GM23338 (cell line): ENCODE measurements at regions not wholly inside any gene's neighbourhood (a gene's known extent, or its start where the extent isn't known, plus 50 kb on each side); places are given as distances from the start of the nearest gene placed in this dataset.

ENCODE experiments used
- ATAC-seq: fragments of 200-7000 bp; cut with Tn5 transposase; 3 replicates; pipeline ENCODE4 v1.9.1; 2020
- DNase-seq: peaks from one replicate; pipeline ENCODE4 v3.0.0-alpha.2; 2015; ENCODE audit warnings: low spot score
- H2AFZ ChIP-seq: fragments of 200-600 bp; sonication (generic); 2 replicates; pipeline ENCODE4 v1.8.0; 2016; ENCODE audit warnings: antibody characterized with exemption, mild to moderate bottlenecking, moderate library complexity
- H3F3A ChIP-seq: fragments of 200-600 bp; sonication (generic); replicated peaks from 2 replicates; pipeline ENCODE4 v1.8.0; 2017; ENCODE audit warnings: antibody characterized with exemption, mixed run types, low read depth
- H3K27ac ChIP-seq: fragments of 200-600 bp; sonication (generic); 2 replicates; pipeline ENCODE4 v1.6.1; 2016; ENCODE audit warnings: low read depth
- H3K27me3 ChIP-seq: fragments of 200-600 bp; sonication (generic); 2 replicates; pipeline ENCODE4 v1.8.0; 2016; ENCODE audit warnings: mild to moderate bottlenecking, mixed run types, moderate library complexity; ENCODE audit not compliant: insufficient read depth
- H3K36me3 ChIP-seq: fragments of 200-600 bp; sonication (generic); 2 replicates; pipeline ENCODE4 v1.8.0; 2016; ENCODE audit warnings: mild to moderate bottlenecking; ENCODE audit not compliant: insufficient read depth
- H3K4me1 ChIP-seq: fragments of 200-600 bp; sonication (generic); 2 replicates; pipeline ENCODE4 v1.8.0; 2016; ENCODE audit warnings: mild to moderate bottlenecking, moderate library complexity; ENCODE audit not compliant: insufficient read depth
- H3K4me2 ChIP-seq: fragments of 200-600 bp; sonication (generic); 2 replicates; pipeline ENCODE4 v1.7.1; 2017; ENCODE audit warnings: mixed run types
- H3K4me3 ChIP-seq: fragments of 200-600 bp; sonication (generic); 2 replicates; pipeline ENCODE4 v1.6.1; 2016; ENCODE audit warnings: mixed run types
- H3K79me2 ChIP-seq: fragments of 200-600 bp; sonication (generic); replicated peaks from 2 replicates; pipeline ENCODE4 v1.8.0; 2017; ENCODE audit warnings: mild to moderate bottlenecking; ENCODE audit not compliant: insufficient read depth
- H3K9me2 ChIP-seq: fragments of 200-600 bp; sonication (generic); 2 replicates; pipeline ENCODE4 v1.8.0; 2017; ENCODE audit not compliant: insufficient read depth
- H4K20me1 ChIP-seq: fragments of 200-600 bp; sonication (generic); replicated peaks from 2 replicates; pipeline ENCODE4 v1.8.0; 2017; ENCODE audit warnings: mild to moderate bottlenecking; ENCODE audit not compliant: insufficient read depth
- H3K27ac Mint-ChIP-seq: 2 replicates; pipeline ENCODE4 v1.8.0; 2020; ENCODE audit warnings: inconsistent platforms, mild to moderate bottlenecking, moderate library complexity, mixed read lengths
- H3K27me3 Mint-ChIP-seq: 3 replicates; pipeline ENCODE4 v1.8.0; 2022; ENCODE audit warnings: low read depth, mild to moderate bottlenecking, moderate library complexity, mixed read lengths, inconsistent platforms; ENCODE audit not compliant: insufficient read depth, poor library complexity
- H3K36me3 Mint-ChIP-seq: 3 replicates; pipeline ENCODE4 v1.8.0; 2021; ENCODE audit warnings: low read depth, mild to moderate bottlenecking, inconsistent platforms, moderate library complexity, mixed read lengths
- H3K4me1 Mint-ChIP-seq: 3 replicates; pipeline ENCODE4 v1.8.0; 2020; ENCODE audit warnings: mild to moderate bottlenecking, inconsistent platforms, mixed read lengths
- H3K4me3 Mint-ChIP-seq: 3 replicates; pipeline ENCODE4 v1.8.0; 2021; ENCODE audit warnings: moderate library complexity, mild to moderate bottlenecking, inconsistent platforms, mixed read lengths
- H3K9me3 Mint-ChIP-seq: 3 replicates; pipeline ENCODE4 v1.8.0; 2020; ENCODE audit warnings: moderate library complexity, mild to moderate bottlenecking, inconsistent platforms, mixed read lengths
- CREB1 ChIP-seq: fragments of 250-450 bp; sonication (Bioruptor Pico); IDR thresholded peaks from 2 replicates; pipeline ENCODE4 v1.5.0; 2020; ENCODE audit warnings: low read depth, mild to moderate bottlenecking, moderate library complexity
- EZH2phosphoT487 ChIP-seq: fragments of 200-600 bp; sonication (generic); IDR thresholded peaks from one replicate; pipeline ENCODE4 v1.8.1; 2018; ENCODE audit warnings: antibody characterized with exemption; ENCODE audit not compliant: unreplicated experiment
- JUNB ChIP-seq: IDR thresholded peaks from one replicate; pipeline ENCODE4 v1.6.1; 2016; ENCODE audit warnings: antibody characterized with exemption; ENCODE audit not compliant: unreplicated experiment
- NANOG ChIP-seq: IDR thresholded peaks from 2 replicates; pipeline ENCODE4 v1.6.1; 2016; ENCODE audit warnings: antibody characterized with exemption, borderline replicate concordance
- POLR2AphosphoS5 ChIP-seq: IDR thresholded peaks from 2 replicates; pipeline ENCODE4 v1.6.1; 2016; ENCODE audit warnings: antibody characterized with exemption, low read depth
- STAT1 ChIP-seq: IDR thresholded peaks from one replicate; pipeline ENCODE4 v1.6.1; 2016; ENCODE audit warnings: antibody characterized with exemption; ENCODE audit not compliant: unreplicated experiment
- ZNF331 ChIP-seq: fragments of 250-450 bp; sonication (Bioruptor Pico); IDR thresholded peaks from 2 replicates; pipeline ENCODE4 v1.5.0; 2020; ENCODE audit warnings: low read depth, mild to moderate bottlenecking, moderate library complexity
- TF ChIP-seq, protein P1 (sequence below), 2 experiments: fragments of 200-600 bp in 1 of 2; sonication (generic) in 1 of 2; conservative IDR thresholded peaks; 2 replicates each; pipeline versions ENCODE4 v1.5.1 to v1.6.1; 2016 to 2017; ENCODE audit warnings: antibody characterized with exemption in 2 of 2, low read depth in 2 of 2, mild to moderate bottlenecking in 2 of 2, moderate library complexity in 1 of 2
- TF ChIP-seq, protein P2 (sequence below): IDR thresholded peaks from 2 replicates; pipeline ENCODE4 v1.6.1; 2016; ENCODE audit warnings: antibody characterized with exemption
- TF ChIP-seq, protein P3 (sequence below): fragments of 250-450 bp; sonication (Bioruptor Pico); IDR thresholded peaks from 2 replicates; pipeline ENCODE4 v1.5.0; 2020; ENCODE audit warnings: mild to moderate bottlenecking, moderate library complexity
- TF ChIP-seq, protein P4 (sequence below): IDR thresholded peaks from one replicate; pipeline ENCODE4 v1.6.1; 2018; ENCODE audit warnings: antibody characterized with exemption; ENCODE audit not compliant: unreplicated experiment

DNA sequence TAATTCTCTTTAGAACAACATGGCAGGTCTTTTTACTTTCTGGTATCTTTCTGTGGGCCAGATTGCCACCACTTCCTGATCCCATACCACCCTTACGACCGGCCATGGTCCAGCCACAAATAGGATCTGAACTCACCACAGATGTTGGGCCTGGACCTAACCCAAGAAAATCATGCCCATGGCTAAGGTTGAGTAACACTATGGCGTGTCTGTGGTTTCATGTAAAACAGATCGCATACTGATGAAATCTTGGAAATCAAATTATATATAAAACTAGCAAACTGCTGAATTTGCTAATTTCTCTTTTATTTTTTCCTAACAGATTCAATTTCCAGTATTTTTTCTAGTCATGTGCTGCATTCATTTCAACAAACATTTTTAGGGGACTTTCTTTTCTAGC lies 77.2 kb downstream of the CH25H start (continued):
- TF ChIP-seq NANOG, result no peak
- TF ChIP-seq POLR2AphosphoS5, result no peak
- no peak for TF ChIP-seq CREB1
- TF ChIP-seq, protein P1, sequence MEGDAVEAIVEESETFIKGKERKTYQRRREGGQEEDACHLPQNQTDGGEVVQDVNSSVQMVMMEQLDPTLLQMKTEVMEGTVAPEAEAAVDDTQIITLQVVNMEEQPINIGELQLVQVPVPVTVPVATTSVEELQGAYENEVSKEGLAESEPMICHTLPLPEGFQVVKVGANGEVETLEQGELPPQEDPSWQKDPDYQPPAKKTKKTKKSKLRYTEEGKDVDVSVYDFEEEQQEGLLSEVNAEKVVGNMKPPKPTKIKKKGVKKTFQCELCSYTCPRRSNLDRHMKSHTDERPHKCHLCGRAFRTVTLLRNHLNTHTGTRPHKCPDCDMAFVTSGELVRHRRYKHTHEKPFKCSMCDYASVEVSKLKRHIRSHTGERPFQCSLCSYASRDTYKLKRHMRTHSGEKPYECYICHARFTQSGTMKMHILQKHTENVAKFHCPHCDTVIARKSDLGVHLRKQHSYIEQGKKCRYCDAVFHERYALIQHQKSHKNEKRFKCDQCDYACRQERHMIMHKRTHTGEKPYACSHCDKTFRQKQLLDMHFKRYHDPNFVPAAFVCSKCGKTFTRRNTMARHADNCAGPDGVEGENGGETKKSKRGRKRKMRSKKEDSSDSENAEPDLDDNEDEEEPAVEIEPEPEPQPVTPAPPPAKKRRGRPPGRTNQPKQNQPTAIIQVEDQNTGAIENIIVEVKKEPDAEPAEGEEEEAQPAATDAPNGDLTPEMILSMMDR (conservative IDR thresholded peaks at IDR 0.05; ENCODE audit: low read depth in 2 of 2), result no peak
- no peak for TF ChIP-seq STAT1
- TF ChIP-seq, protein P2, sequence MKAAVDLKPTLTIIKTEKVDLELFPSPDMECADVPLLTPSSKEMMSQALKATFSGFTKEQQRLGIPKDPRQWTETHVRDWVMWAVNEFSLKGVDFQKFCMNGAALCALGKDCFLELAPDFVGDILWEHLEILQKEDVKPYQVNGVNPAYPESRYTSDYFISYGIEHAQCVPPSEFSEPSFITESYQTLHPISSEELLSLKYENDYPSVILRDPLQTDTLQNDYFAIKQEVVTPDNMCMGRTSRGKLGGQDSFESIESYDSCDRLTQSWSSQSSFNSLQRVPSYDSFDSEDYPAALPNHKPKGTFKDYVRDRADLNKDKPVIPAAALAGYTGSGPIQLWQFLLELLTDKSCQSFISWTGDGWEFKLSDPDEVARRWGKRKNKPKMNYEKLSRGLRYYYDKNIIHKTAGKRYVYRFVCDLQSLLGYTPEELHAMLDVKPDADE, result no peak
- TF ChIP-seq JUNB, result no peak
- no peak for TF ChIP-seq ZNF331 (CRISPR knock-in tag)

DNA sequence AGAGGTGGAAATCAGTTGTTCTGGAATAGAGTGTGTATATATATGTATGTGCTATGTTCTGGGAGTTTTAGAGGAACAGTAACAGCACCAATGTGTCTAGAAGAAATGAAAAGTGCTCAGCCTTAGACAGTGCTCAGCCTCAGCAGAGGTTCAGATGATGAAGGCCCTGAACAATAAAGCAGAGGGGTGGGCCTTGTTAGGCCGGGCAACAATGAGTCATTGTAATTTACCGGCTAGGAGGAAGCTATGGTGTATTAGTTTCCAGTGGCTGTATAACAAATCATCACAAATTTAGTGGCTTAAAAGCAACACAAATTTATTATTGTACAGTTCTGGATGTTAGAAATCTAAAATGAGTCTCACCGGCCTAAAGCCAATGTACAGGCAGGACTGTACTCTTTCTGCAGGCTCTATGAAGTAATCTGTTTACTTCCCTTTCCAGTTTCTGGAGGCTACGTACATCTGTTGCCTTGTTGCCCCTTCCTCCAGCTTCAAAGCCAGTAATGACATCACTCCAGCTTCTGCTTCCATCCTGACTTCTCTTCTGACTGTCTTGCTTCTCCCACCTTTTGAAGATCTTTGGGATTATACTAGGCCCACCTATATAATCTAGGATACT lies 84.6 kb downstream of the CH25H start:
- Histone ChIP-seq H2AFZ (no peak overlapping the region), H3F3A (no peaks in the 10 kb centered on the region), H3K27me3 (no peaks in the 10 kb centered on the region), H3K4me2 (no peak overlapping the region), H3K79me2 (no peaks in the 10 kb centered on the region), H3K36me3 (no peaks in the 10 kb centered on the region), H4K20me1 (no peaks in the 10 kb centered on the region), H3K27ac (no peak overlapping the region), H3K4me1 (no peaks in the 10 kb centered on the region), H3K4me3 (no peak overlapping the region), H3K9me2 (no peaks in the 10 kb centered on the region; the same call in 1 of the 2 replicates)
- H3K4me1 Mint-ChIP-seq, result no peaks in the 10 kb centered on the region
- DNase-seq, result no peak
- no peaks in the 10 kb centered on the region for H3K36me3 Mint-ChIP-seq
- no peaks in the 10 kb centered on the region for H3K9me3 Mint-ChIP-seq
- no peak for ATAC-seq
- H3K4me3 Mint-ChIP-seq, result no peak overlapping the region
- no peaks in the 10 kb centered on the region for H3K27me3 Mint-ChIP-seq
- no peak overlapping the region for H3K27ac Mint-ChIP-seq
- TF ChIP-seq EZH2phosphoT487 (no peak), NANOG (no peak), JUNB (no peak), ZNF331 (CRISPR knock-in tag) (no peak)
- TF ChIP-seq, protein P2, result no peak
- TF ChIP-seq, protein P3, sequence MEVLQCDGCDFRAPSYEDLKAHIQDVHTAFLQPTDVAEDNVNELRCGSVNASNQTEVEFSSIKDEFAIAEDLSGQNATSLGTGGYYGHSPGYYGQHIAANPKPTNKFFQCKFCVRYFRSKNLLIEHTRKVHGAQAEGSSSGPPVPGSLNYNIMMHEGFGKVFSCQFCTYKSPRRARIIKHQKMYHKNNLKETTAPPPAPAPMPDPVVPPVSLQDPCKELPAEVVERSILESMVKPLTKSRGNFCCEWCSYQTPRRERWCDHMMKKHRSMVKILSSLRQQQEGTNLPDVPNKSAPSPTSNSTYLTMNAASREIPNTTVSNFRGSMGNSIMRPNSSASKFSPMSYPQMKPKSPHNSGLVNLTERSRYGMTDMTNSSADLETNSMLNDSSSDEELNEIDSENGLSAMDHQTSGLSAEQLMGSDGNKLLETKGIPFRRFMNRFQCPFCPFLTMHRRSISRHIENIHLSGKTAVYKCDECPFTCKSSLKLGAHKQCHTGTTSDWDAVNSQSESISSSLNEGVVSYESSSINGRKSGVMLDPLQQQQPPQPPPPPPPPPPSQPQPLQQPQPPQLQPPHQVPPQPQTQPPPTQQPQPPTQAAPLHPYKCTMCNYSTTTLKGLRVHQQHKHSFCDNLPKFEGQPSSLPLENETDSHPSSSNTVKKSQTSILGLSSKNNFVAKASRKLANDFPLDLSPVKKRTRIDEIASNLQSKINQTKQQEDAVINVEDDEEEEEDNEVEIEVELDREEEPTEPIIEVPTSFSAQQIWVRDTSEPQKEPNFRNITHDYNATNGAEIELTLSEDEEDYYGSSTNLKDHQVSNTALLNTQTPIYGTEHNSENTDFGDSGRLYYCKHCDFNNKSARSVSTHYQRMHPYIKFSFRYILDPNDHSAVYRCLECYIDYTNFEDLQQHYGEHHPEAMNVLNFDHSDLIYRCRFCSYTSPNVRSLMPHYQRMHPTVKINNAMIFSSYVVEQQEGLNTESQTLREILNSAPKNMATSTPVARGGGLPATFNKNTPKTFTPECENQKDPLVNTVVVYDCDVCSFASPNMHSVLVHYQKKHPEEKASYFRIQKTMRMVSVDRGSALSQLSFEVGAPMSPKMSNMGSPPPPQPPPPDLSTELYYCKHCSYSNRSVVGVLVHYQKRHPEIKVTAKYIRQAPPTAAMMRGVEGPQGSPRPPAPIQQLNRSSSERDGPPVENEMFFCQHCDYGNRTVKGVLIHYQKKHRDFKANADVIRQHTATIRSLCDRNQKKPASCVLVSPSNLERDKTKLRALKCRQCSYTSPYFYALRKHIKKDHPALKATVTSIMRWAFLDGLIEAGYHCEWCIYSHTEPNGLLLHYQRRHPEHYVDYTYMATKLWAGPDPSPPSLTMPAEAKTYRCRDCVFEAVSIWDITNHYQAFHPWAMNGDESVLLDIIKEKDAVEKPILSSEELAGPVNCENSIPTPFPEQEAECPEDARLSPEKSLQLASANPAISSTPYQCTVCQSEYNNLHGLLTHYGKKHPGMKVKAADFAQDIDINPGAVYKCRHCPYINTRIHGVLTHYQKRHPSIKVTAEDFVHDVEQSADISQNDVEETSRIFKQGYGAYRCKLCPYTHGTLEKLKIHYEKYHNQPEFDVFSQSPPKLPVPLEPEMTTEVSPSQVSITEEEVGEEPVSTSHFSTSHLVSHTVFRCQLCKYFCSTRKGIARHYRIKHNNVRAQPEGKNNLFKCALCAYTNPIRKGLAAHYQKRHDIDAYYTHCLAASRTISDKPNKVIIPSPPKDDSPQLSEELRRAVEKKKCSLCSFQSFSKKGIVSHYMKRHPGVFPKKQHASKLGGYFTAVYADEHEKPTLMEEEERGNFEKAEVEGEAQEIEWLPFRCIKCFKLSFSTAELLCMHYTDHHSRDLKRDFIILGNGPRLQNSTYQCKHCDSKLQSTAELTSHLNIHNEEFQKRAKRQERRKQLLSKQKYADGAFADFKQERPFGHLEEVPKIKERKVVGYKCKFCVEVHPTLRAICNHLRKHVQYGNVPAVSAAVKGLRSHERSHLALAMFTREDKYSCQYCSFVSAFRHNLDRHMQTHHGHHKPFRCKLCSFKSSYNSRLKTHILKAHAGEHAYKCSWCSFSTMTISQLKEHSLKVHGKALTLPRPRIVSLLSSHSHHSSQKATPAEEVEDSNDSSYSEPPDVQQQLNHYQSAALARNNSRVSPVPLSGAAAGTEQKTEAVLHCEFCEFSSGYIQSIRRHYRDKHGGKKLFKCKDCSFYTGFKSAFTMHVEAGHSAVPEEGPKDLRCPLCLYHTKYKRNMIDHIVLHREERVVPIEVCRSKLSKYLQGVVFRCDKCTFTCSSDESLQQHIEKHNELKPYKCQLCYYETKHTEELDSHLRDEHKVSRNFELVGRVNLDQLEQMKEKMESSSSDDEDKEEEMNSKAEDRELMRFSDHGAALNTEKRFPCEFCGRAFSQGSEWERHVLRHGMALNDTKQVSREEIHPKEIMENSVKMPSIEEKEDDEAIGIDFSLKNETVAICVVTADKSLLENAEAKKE, result no peak
- TF ChIP-seq, protein P4, sequence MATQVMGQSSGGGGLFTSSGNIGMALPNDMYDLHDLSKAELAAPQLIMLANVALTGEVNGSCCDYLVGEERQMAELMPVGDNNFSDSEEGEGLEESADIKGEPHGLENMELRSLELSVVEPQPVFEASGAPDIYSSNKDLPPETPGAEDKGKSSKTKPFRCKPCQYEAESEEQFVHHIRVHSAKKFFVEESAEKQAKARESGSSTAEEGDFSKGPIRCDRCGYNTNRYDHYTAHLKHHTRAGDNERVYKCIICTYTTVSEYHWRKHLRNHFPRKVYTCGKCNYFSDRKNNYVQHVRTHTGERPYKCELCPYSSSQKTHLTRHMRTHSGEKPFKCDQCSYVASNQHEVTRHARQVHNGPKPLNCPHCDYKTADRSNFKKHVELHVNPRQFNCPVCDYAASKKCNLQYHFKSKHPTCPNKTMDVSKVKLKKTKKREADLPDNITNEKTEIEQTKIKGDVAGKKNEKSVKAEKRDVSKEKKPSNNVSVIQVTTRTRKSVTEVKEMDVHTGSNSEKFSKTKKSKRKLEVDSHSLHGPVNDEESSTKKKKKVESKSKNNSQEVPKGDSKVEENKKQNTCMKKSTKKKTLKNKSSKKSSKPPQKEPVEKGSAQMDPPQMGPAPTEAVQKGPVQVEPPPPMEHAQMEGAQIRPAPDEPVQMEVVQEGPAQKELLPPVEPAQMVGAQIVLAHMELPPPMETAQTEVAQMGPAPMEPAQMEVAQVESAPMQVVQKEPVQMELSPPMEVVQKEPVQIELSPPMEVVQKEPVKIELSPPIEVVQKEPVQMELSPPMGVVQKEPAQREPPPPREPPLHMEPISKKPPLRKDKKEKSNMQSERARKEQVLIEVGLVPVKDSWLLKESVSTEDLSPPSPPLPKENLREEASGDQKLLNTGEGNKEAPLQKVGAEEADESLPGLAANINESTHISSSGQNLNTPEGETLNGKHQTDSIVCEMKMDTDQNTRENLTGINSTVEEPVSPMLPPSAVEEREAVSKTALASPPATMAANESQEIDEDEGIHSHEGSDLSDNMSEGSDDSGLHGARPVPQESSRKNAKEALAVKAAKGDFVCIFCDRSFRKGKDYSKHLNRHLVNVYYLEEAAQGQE, result no peak
